Peyer's patch (tissue), 4 donors: ENCODE measurements at regions not wholly inside any gene's neighbourhood (a gene's known extent, or its start where the extent isn't known, plus 50 kb on each side); places are given as distances from the start of the nearest gene placed in this dataset.

Experiments
- POLR2A ChIP-seq, 2 donors: fragments of 450-650 bp; IDR thresholded peaks; one replicate each; pipeline ENCODE4 v1.5.1; 2017; ENCODE audit warnings: antibody characterized with exemption in 2 of 2, mild to moderate bottlenecking in 2 of 2, moderate library complexity in 2 of 2
- TF ChIP-seq, protein P1 (sequence below), 6 experiments: fragments of 450-650 bp in 4 of 6; fragments of 200-600 bp in 2 of 6; sonication (generic) in 1 of 6; IDR thresholded peaks; one replicate each; pipeline ENCODE4 v1.5.1; 2017 to 2019; ENCODE audit warnings: antibody characterized with exemption in 6 of 6, mild to moderate bottlenecking in 3 of 6, moderate library complexity in 1 of 6

DNA sequence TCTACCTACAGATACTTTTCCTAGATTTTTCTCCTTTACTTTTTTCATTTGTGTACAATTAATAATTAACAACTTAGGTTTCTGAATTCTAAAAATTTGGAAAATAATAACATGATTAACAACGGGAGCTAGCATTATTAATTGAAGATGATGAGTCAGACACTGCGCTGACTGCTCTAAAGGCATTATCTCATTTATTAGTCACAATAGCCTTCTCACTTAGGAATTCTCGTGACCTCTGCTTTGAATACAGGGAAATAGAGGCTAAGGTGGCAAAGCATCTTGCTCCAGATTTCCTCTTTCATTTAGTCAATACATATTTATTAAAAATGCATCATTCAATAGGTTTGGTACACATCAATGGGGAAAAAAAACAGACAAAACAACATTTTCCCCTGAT lies 441.3 kb downstream of the PCDH18 start:
- TF ChIP-seq, protein P1, sequence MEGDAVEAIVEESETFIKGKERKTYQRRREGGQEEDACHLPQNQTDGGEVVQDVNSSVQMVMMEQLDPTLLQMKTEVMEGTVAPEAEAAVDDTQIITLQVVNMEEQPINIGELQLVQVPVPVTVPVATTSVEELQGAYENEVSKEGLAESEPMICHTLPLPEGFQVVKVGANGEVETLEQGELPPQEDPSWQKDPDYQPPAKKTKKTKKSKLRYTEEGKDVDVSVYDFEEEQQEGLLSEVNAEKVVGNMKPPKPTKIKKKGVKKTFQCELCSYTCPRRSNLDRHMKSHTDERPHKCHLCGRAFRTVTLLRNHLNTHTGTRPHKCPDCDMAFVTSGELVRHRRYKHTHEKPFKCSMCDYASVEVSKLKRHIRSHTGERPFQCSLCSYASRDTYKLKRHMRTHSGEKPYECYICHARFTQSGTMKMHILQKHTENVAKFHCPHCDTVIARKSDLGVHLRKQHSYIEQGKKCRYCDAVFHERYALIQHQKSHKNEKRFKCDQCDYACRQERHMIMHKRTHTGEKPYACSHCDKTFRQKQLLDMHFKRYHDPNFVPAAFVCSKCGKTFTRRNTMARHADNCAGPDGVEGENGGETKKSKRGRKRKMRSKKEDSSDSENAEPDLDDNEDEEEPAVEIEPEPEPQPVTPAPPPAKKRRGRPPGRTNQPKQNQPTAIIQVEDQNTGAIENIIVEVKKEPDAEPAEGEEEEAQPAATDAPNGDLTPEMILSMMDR (IDR thresholded peaks at IDR 0.05): no peak
- TF ChIP-seq POLR2A (IDR thresholded peaks at IDR 0.05): no peak
